ENCODE measurements at regions not wholly inside any gene's neighbourhood (a gene's known extent, or its start where the extent isn't known, plus 50 kb on each side); places are given as distances from the start of the nearest gene placed in this dataset.

GRCh38 chr21:34216718-34217032 is 143.3 kb downstream of the MRPS6 start:
- intact Hi-C loops (cut with DNase I; ENCODE audit: low total_unique reads) (no loop called here), in situ Hi-C loops (cut with MboI; ENCODE audit: low sequenced_read_pairs in 4 of 4) (loop anchor here in 1 of 4 donors (25.0 kb wide), 1 partner anchor 154 kb away; the partner anchor contains the start of genes MRPS6 and SLC5A3)
- H3K4me1 ChIP-seq: peaks cover 25 to 36% of the 10 kb centered on the region in 2 donors
- DNase-seq (no peak), ATAC-seq (no peak)
- H3K36me3 ChIP-seq: no peaks in the 10 kb centered on the region
- no peak overlapping the region for H3K27ac ChIP-seq
- H3K27me3 ChIP-seq: no peaks in the 10 kb centered on the region
- no peak overlapping the region for H3K4me3 ChIP-seq
- no peak for TF ChIP-seq POLR2A (IDR thresholded peaks at IDR 0.05)
- TF ChIP-seq, protein P1, sequence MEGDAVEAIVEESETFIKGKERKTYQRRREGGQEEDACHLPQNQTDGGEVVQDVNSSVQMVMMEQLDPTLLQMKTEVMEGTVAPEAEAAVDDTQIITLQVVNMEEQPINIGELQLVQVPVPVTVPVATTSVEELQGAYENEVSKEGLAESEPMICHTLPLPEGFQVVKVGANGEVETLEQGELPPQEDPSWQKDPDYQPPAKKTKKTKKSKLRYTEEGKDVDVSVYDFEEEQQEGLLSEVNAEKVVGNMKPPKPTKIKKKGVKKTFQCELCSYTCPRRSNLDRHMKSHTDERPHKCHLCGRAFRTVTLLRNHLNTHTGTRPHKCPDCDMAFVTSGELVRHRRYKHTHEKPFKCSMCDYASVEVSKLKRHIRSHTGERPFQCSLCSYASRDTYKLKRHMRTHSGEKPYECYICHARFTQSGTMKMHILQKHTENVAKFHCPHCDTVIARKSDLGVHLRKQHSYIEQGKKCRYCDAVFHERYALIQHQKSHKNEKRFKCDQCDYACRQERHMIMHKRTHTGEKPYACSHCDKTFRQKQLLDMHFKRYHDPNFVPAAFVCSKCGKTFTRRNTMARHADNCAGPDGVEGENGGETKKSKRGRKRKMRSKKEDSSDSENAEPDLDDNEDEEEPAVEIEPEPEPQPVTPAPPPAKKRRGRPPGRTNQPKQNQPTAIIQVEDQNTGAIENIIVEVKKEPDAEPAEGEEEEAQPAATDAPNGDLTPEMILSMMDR (IDR thresholded peaks at IDR 0.05 in 4 of 5, conservative IDR thresholded peaks at IDR 0.05 in 1 of 5): no peak
- no peaks in the 10 kb centered on the region for H3K9me3 ChIP-seq

DNA sequence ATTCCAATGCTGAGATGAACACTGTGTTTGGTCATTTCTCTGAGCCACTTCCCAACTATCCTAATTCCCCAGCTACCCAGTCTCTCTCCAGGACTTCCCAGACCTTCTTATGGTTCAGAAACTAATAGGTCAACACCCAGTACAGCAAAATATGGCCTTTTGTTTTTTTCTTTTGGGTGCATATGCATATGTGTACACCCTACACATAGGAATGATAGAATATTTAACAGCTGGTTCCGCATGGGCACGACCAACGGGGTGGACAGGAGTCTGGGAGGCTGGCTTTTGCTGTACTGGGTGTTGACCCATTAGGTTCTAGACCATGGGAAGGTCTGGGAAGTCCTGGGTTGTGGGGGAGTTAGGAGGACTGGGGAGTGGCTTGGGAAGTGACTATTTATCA is 143.9 kb downstream of the MRPS6 start:
- TF ChIP-seq POLR2A (IDR thresholded peaks at IDR 0.05): no peak
- TF ChIP-seq, protein P1 (IDR thresholded peaks at IDR 0.05 in 4 of 5, conservative IDR thresholded peaks at IDR 0.05 in 1 of 5): no peak
- Histone ChIP-seq H3K27me3 (no peaks in the 10 kb centered on the region), H3K9me3 (no peaks in the 10 kb centered on the region), H3K27ac (no peak overlapping the region), H3K36me3 (no peaks in the 10 kb centered on the region), H3K4me3 (no peak overlapping the region), H3K4me1 (peaks cover 25 to 40% of the 10 kb centered on the region in 2 donors)
- in situ Hi-C loops (cut with MboI; ENCODE audit: low sequenced_read_pairs in 4 of 4) (loop anchor here in 1 of 4 donors (25.0 kb wide), 1 partner anchor 155 kb away; the partner anchor contains the start of genes MRPS6 and SLC5A3), intact Hi-C loops (cut with DNase I; ENCODE audit: low total_unique reads) (no loop called here)
- ATAC-seq: no peak
- DNase-seq: no peak

GRCh38 chr21:34219334-34220060 is 144.3 kb upstream of the KCNE2 start:
- no peak for DNase-seq
- Histone ChIP-seq H3K9me3 (no peaks in the 10 kb centered on the region), H3K4me1 (peaks cover 25 to 40% of the 10 kb centered on the region in 2 donors), H3K36me3 (no peaks in the 10 kb centered on the region), H3K4me3 (no peak overlapping the region), H3K27me3 (no peaks in the 10 kb centered on the region), H3K27ac (no peak overlapping the region)
- ATAC-seq: no peak
- TF ChIP-seq, protein P1 (IDR thresholded peaks at IDR 0.05 in 4 of 5, conservative IDR thresholded peaks at IDR 0.05 in 1 of 5): no peak
- no peak for TF ChIP-seq POLR2A (IDR thresholded peaks at IDR 0.05)
- intact Hi-C loops (cut with DNase I; ENCODE audit: low total_unique reads): no loop called here
- in situ Hi-C loops (cut with MboI; ENCODE audit: low sequenced_read_pairs in 4 of 4): loop anchor here in 1 of 4 donors (25.0 kb wide), 1 partner anchor 157 kb away; the partner anchor contains the start of genes MRPS6 and SLC5A3

GRCh38 chr21:34220556-34221195 is 143.1 kb upstream of the KCNE2 start:
- Histone ChIP-seq H3K4me1 (peaks cover 23 to 40% of the 10 kb centered on the region in 2 donors), H3K27me3 (no peaks in the 10 kb centered on the region), H3K9me3 (no peaks in the 10 kb centered on the region), H3K4me3 (peak overlapping the region in 2 of 4 donors; percentile 13 to 21), H3K36me3 (no peaks in the 10 kb centered on the region), H3K27ac (peak overlapping the region in 3 of 4 donors; percentile 26 to 80 (median 69))
- ATAC-seq (peak in 1 of 2 donors; percentile 13), DNase-seq (no peak)
- in situ Hi-C loops (cut with MboI; ENCODE audit: low sequenced_read_pairs in 4 of 4): loop anchor here in 1 of 4 donors (25.0 kb wide), 1 partner anchor 158 kb away; the partner anchor contains the start of genes MRPS6 and SLC5A3
- no peak for TF ChIP-seq POLR2A (IDR thresholded peaks at IDR 0.05)
- TF ChIP-seq, protein P1 (IDR thresholded peaks at IDR 0.05 in 4 of 5, conservative IDR thresholded peaks at IDR 0.05 in 1 of 5): no peak
- intact Hi-C loops (cut with DNase I; ENCODE audit: low total_unique reads): no loop called here

Measured in gastrocnemius medialis (tissue), 4 donors.